ENCODE measurements at regions not wholly inside any gene's neighbourhood (a gene's known extent, or its start where the extent isn't known, plus 50 kb on each side); places are given as distances from the start of the nearest gene placed in this dataset.

DNA sequence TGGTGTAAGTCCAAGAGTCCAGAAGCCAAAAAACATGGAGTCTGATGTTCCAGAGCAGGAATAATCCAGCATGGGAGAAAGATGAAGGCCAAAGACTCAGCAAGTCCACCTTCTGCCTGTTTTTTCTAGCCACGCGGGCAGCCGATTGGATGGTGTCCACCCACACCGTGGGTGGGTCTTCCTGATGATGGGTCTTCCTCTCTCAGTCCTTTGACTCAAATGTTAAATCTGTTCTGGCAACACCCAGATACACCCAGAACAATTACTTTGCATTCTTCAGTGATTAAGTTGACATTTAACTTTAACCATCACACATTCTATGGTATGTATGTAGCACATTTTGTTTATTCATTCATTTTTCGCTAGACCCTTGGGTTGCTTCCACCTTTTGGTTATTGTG lies 944.4 kb downstream of the PLA2G4A start:
- no peak for DNase-seq (ENCODE audit: low read depth in 1 of 2, low spot score in 1 of 2)
- ATAC-seq = no peak
- Histone ChIP-seq H3K4me2 (no peak overlapping the region), H3K27ac (no peak overlapping the region), H3K9me3 (no peaks in the 10 kb centered on the region), H3K4me1 (no peaks in the 10 kb centered on the region), H3K4me3 (no peak overlapping the region)
- TF ChIP-seq SMC3 (IDR thresholded peaks at IDR 0.05) (no peak), CHD4 (IDR thresholded peaks at IDR 0.05; ENCODE audit: borderline replicate concordance) (no peak), ZFP36 (IDR thresholded peaks at IDR 0.05; ENCODE audit: borderline replicate concordance, partially characterized antibody) (no peak), RARB (CRISPR knock-in tag; IDR thresholded peaks at IDR 0.05) (no peak), HEYL (CRISPR knock-in tag; IDR thresholded peaks at IDR 0.05) (no peak)
- CTCF ChIA-PET = no interaction called here
- 56% methylated on average over 5 of the region's 5 CpGs for WGBS (ENCODE audit: missing lambda C conversion rate)
- POLR2A ChIA-PET = no interaction called here
- no peak for FAIRE-seq

GRCh38 chr1:187787736-187788135 lies 959.0 kb downstream of the PLA2G4A start:
- no peak for ATAC-seq
- Histone ChIP-seq H3K27ac (no peak overlapping the region), H3K4me3 (no peak overlapping the region), H3K4me1 (no peaks in the 10 kb centered on the region), H3K4me2 (no peak overlapping the region), H3K9me3 (no peaks in the 10 kb centered on the region)
- WGBS (ENCODE audit: missing lambda C conversion rate) = 73% methylated on average over 3 of the region's 3 CpGs
- TF ChIP-seq MYC (IDR thresholded peaks at IDR 0.05; ENCODE audit: borderline replicate concordance, low read length) (no peak), EHMT2 (IDR thresholded peaks at IDR 0.05; ENCODE audit: low read depth) (no peak), NFE2L2 (conservative IDR thresholded peaks at IDR 0.05; ENCODE audit: low read length) (no peak), RNF2 (IDR thresholded peaks at IDR 0.05; ENCODE audit: borderline replicate concordance, low read depth) (no peak), RCOR1 (IDR thresholded peaks at IDR 0.05; ENCODE audit: low read depth, low read length) (no peak), POLR2AphosphoS2 (conservative IDR thresholded peaks at IDR 0.05; ENCODE audit: low read length) (no peak)
- TF ChIP-seq, protein P1, sequence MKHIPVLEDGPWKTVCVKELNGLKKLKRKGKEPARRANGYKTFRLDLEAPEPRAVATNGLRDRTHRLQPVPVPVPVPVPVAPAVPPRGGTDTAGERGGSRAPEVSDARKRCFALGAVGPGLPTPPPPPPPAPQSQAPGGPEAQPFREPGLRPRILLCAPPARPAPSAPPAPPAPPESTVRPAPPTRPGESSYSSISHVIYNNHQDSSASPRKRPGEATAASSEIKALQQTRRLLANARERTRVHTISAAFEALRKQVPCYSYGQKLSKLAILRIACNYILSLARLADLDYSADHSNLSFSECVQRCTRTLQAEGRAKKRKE (CRISPR knock-in tag; IDR thresholded peaks at IDR 0.05; ENCODE audit: low read depth) = no peak
- no peak for DNase-seq (ENCODE audit: low read depth in 1 of 2, low spot score in 1 of 2)
- POLR2A ChIA-PET = no interaction called here
- CTCF ChIA-PET = interaction anchor here (0.6 kb wide), 1 partner anchor 1753 kb away, joined by 3 read pairs; no protein-coding TSS in a partner anchor
- no peak for FAIRE-seq

DNA sequence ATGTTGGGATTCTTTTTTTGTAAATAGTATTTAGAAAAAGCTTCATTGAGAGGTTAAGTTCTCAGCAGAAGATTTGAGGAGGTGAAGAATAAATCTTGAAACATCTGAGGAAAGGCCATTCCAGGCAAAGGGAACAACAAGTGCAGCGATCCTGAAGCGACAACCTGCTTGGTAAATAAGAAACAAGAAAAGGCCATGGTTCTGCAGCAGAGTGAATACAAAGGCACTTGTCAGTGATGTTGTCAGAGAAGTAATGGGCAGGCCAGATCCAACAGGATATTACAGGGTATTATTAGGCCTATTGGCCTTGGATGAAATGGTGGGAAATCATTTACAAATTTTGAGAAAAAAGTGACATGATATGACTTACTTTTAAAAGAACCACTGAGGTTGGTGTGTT lies 960.0 kb downstream of the PLA2G4A start:
- H3K27ac ChIP-seq = no peak overlapping the region
- no peak for TF ChIP-seq HEYL (CRISPR knock-in tag; IDR thresholded peaks at IDR 0.05)
- no peak for TF ChIP-seq NR3C1 (IDR thresholded peaks at IDR 0.05)
- no peak for TF ChIP-seq ZFP36 (IDR thresholded peaks at IDR 0.05; ENCODE audit: borderline replicate concordance, partially characterized antibody)
- no peak for TF ChIP-seq JUNB (IDR thresholded peaks at IDR 0.05)
- no peak for TF ChIP-seq HES2 (IDR thresholded peaks at IDR 0.05)
- no peak for TF ChIP-seq HDAC2 (IDR thresholded peaks at IDR 0.05)
- TF ChIP-seq, protein P2, sequence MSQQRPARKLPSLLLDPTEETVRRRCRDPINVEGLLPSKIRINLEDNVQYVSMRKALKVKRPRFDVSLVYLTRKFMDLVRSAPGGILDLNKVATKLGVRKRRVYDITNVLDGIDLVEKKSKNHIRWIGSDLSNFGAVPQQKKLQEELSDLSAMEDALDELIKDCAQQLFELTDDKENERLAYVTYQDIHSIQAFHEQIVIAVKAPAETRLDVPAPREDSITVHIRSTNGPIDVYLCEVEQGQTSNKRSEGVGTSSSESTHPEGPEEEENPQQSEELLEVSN (IDR thresholded peaks at IDR 0.05; ENCODE audit: borderline replicate concordance, low read depth) = no peak
- TF ChIP-seq FOXS1 (CRISPR knock-in tag; IDR thresholded peaks at IDR 0.05) = no peak
- no peak overlapping the region for H3K4me2 ChIP-seq
- ChIA-PET CTCF (no interaction called here), POLR2A (no interaction called here)
- DNase-seq (ENCODE audit: low read depth in 1 of 2, low spot score in 1 of 2) = no peak
- no peak for FAIRE-seq
- no peaks in the 10 kb centered on the region for H3K4me1 ChIP-seq
- no peak overlapping the region for H3K4me3 ChIP-seq
- no peaks in the 10 kb centered on the region for H3K9me3 ChIP-seq
- WGBS (ENCODE audit: missing lambda C conversion rate) = 72% methylated on average over 2 of the region's 2 CpGs
- no peak for ATAC-seq

DNA sequence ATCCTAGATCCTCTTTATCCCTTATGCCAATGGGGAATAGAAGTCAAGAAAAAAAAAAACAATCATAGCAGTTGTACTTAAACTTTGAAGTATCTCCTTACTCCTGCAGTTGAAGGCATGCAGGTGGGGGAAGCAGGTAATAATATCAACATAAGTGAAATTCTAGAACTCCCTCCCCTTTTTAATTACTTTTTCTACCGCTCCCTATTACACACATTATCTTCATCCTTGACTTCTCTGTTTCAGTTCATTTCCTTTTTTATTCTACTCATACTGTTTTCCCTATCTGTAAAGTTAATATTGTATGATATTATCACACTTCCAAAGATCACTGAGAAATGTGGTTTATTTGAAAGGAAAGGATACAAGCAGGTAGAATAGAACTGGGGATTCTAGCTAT lies 962.0 kb downstream of the PLA2G4A start:
- no peak for ATAC-seq
- DNase-seq (ENCODE audit: low read depth in 1 of 2, low spot score in 1 of 2) = no peak
- Histone ChIP-seq H3K27ac (no peak overlapping the region), H3K4me3 (no peak overlapping the region), H3K4me1 (no peaks in the 10 kb centered on the region), H3K4me2 (no peak overlapping the region), H3K9me3 (no peaks in the 10 kb centered on the region)
- POLR2A ChIA-PET = no interaction called here
- 76% methylated on average over 1 of the region's 1 CpG for WGBS (ENCODE audit: missing lambda C conversion rate)
- CTCF ChIA-PET = no interaction called here
- no peak for FAIRE-seq
- TF ChIP-seq FOSL2 (IDR thresholded peaks at IDR 0.05) (no peak), FOSL2 (CRISPR knock-in tag; IDR thresholded peaks at IDR 0.05) (no peak), TFCP2L1 (CRISPR knock-in tag; IDR thresholded peaks at IDR 0.05) (no peak), SREBF2 (IDR thresholded peaks at IDR 0.05) (no peak), POLR2AphosphoS2 (conservative IDR thresholded peaks at IDR 0.05; ENCODE audit: low read length) (no peak), CBX2 (IDR thresholded peaks at IDR 0.05; ENCODE audit: borderline replicate concordance, low read depth) (no peak), ZC3H11A (IDR thresholded peaks at IDR 0.05) (no peak), TP53 (CRISPR knock-in tag; IDR thresholded peaks at IDR 0.05) (no peak), HEYL (CRISPR knock-in tag; IDR thresholded peaks at IDR 0.05) (no peak), SMC3 (IDR thresholded peaks at IDR 0.05) (no peak), GATA3 (IDR thresholded peaks at IDR 0.05; ENCODE audit: borderline replicate concordance) (no peak), HDAC2 (IDR thresholded peaks at IDR 0.05) (no peak)
- TF ChIP-seq, protein P3, sequence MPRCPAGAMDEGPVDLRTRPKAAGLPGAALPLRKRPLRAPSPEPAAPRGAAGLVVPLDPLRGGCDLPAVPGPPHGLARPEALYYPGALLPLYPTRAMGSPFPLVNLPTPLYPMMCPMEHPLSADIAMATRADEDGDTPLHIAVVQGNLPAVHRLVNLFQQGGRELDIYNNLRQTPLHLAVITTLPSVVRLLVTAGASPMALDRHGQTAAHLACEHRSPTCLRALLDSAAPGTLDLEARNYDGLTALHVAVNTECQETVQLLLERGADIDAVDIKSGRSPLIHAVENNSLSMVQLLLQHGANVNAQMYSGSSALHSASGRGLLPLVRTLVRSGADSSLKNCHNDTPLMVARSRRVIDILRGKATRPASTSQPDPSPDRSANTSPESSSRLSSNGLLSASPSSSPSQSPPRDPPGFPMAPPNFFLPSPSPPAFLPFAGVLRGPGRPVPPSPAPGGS (IDR thresholded peaks at IDR 0.05) = no peak
- TF ChIP-seq, protein P4, sequence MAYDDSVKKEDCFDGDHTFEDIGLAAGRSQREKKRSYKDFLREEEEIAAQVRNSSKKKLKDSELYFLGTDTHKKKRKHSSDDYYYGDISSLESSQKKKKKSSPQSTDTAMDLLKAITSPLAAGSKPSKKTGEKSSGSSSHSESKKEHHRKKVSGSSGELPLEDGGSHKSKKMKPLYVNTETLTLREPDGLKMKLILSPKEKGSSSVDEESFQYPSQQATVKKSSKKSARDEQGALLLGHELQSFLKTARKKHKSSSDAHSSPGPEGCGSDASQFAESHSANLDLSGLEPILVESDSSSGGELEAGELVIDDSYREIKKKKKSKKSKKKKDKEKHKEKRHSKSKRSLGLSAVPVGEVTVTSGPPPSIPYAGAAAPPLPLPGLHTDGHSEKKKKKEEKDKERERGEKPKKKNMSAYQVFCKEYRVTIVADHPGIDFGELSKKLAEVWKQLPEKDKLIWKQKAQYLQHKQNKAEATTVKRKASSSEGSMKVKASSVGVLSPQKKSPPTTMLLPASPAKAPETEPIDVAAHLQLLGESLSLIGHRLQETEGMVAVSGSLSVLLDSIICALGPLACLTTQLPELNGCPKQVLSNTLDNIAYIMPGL (CRISPR knock-in tag; IDR thresholded peaks at IDR 0.05; ENCODE audit: borderline replicate concordance) = no peak
- TF ChIP-seq, protein P5, sequence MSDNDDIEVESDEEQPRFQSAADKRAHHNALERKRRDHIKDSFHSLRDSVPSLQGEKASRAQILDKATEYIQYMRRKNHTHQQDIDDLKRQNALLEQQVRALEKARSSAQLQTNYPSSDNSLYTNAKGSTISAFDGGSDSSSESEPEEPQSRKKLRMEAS (IDR thresholded peaks at IDR 0.05) = no peak

All from A549 (cell line).